ENCODE measurements at regions not wholly inside any gene's neighbourhood (a gene's known extent, or its start where the extent isn't known, plus 50 kb on each side); places are given as distances from the start of the nearest gene placed in this dataset.

- TF ChIP-seq CTCF (IDR thresholded peaks at IDR 0.05), result no peak
- TF ChIP-seq POLR2A (IDR thresholded peaks at IDR 0.05), result no peak
Observed at GRCh38 chrX:81412428-81412827, 210.5 kb downstream of the SH3BGRL start.
